Brain microvascular endothelial cell (primary cell): ENCODE measurements at regions not wholly inside any gene's neighbourhood (a gene's known extent, or its start where the extent isn't known, plus 50 kb on each side); places are given as distances from the start of the nearest gene placed in this dataset.

Source experiments
- DNase-seq: peaks from one replicate; pipeline ENCODE4 v3.0.0-alpha.2; 2020
- H3K27ac ChIP-seq: fragments of 250-450 bp; sonication (Bioruptor Pico); 2 replicates; pipeline ENCODE4 v1.5.1; 2020; ENCODE audit warnings: mild to moderate bottlenecking, moderate library complexity
- H3K27me3 ChIP-seq: fragments of 250-450 bp; sonication (Bioruptor Pico); replicated peaks from 2 replicates; pipeline ENCODE4 v1.5.1; 2020; ENCODE audit warnings: mild to moderate bottlenecking
- H3K36me3 ChIP-seq: fragments of 250-450 bp; sonication (Bioruptor Pico); replicated peaks from 2 replicates; pipeline ENCODE4 v1.5.1; 2020; ENCODE audit warnings: mild to moderate bottlenecking
- H3K4me3 ChIP-seq: 2 replicates; pipeline ENCODE4 v1.5.1; 2011; ENCODE audit warnings: low read depth, mild to moderate bottlenecking, control low read depth, low read length, moderate library complexity
- in situ Hi-C: cut with HindIII; loops from 2 replicates; pipeline ENCODE4 v1.10.0; 2017; ENCODE audit warnings: low sequenced_read_pairs, low pct_ligation_motif_present
- TF ChIP-seq, protein P1 (sequence below): IDR thresholded peaks from 2 replicates; pipeline ENCODE4 v1.5.1; 2011; ENCODE audit warnings: low read depth, mild to moderate bottlenecking, moderate library complexity, low read length, control low read depth, inconsistent platforms; ENCODE audit errors: missing control alignments

GRCh38 chr6:8731874-8732273, 296.5 kb upstream of the SLC35B3 start:
- Histone ChIP-seq H3K27ac (no peak overlapping the region), H3K4me3 (no peak overlapping the region), H3K36me3 (no peaks in the 10 kb centered on the region), H3K27me3 (no peaks in the 10 kb centered on the region)
- DNase-seq = no peak
- in situ Hi-C loops = no loop called here
- TF ChIP-seq, protein P1, sequence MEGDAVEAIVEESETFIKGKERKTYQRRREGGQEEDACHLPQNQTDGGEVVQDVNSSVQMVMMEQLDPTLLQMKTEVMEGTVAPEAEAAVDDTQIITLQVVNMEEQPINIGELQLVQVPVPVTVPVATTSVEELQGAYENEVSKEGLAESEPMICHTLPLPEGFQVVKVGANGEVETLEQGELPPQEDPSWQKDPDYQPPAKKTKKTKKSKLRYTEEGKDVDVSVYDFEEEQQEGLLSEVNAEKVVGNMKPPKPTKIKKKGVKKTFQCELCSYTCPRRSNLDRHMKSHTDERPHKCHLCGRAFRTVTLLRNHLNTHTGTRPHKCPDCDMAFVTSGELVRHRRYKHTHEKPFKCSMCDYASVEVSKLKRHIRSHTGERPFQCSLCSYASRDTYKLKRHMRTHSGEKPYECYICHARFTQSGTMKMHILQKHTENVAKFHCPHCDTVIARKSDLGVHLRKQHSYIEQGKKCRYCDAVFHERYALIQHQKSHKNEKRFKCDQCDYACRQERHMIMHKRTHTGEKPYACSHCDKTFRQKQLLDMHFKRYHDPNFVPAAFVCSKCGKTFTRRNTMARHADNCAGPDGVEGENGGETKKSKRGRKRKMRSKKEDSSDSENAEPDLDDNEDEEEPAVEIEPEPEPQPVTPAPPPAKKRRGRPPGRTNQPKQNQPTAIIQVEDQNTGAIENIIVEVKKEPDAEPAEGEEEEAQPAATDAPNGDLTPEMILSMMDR = no peak

DNA sequence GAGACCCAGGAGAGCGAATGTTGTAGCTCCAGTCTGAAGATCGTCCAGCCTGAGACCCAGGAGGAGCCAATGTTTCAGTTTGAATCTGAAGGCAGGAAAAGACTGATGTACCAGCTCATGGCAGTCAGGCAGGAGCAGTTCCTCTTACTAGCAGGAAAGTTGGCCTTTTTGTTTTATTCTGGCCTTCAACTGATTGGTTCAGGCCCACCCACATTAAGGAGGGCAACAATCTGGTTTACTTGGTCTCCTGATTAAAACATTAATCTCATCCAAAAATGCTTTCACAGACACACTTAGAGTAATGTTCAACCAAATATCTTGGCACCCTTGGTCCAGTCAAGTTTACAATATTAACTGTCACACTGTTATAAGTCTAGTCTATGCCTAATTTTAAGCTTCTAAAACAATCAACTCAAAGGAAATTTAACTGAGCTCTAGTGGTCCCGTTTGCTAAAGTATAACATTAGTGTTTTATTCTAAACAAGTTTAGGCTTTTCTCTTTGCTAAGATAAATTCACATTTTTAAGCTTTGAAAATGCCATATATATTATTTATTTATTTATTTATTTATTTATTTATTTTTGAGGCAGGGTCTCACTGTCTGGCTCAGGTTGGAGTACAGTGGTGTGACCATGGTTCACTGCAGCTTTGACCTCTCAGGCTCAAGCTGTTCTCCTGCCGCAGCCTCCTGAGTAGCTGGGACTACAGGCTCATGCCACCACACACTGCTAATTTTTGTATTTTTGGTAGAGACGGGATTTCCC, 275.5 kb upstream of the SLC35B3 start:
- no peaks in the 10 kb centered on the region for H3K36me3 ChIP-seq
- in situ Hi-C loops = no loop called here
- H3K27ac ChIP-seq = no peak overlapping the region
- no peak overlapping the region for H3K4me3 ChIP-seq
- TF ChIP-seq, protein P1 = no peak
- DNase-seq = no peak
- no peaks in the 10 kb centered on the region for H3K27me3 ChIP-seq

DNA sequence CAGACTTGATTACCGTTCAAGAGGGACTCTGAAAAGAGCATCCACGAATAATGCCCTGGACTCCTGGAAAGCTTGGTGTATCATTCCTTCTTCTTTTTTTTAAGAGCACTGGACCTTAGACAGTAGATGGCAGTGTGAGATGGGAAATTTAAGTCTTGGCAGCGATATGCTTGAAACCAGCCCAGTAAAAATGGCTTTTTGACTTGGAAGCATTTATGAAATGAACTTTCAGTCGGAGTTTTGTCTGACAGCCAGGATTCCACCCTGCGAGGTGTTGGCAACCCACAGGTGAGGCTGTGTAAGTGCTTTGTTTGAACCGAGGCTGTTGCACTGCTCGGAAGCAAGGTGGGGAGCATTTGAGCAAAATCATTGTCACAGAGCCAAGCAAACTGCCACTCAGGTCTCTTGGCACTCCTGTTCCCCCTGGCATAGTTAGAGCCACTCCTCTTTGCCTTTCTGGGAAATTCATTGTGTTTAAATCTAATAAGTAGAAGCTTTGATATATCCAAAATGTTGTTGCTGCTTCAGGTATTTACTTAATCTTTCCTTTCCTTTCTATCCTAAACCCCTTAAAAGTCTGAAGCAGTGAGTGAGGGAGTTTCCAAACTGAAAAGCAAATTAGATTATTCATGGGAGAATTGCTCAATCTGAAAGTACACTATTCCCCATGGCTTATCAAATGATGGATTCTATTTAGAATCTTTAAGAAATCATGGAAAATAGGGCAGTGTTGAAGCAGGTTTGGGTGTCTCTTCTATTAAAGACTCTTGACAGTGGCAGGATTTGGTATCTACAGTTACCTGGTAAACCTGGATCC, 272.8 kb upstream of the SLC35B3 start:
- no peak for DNase-seq
- in situ Hi-C loops = no loop called here
- Histone ChIP-seq H3K4me3 (no peak overlapping the region), H3K27me3 (no peaks in the 10 kb centered on the region), H3K27ac (no peak overlapping the region), H3K36me3 (no peaks in the 10 kb centered on the region)
- TF ChIP-seq, protein P1 = peak; percentile 35

- Histone ChIP-seq H3K27me3 (no peaks in the 10 kb centered on the region), H3K27ac (no peak overlapping the region), H3K4me3 (no peak overlapping the region), H3K36me3 (no peaks in the 10 kb centered on the region)
- in situ Hi-C loops = no loop called here
- no peak for DNase-seq
- TF ChIP-seq, protein P1 = no peak
These were observed 272.0 kb upstream of the SLC35B3 start for GRCh38 chr6:8707369-8707768.

GRCh38 chr6:8705435-8706020, 270.2 kb upstream of the SLC35B3 start:
- H3K27me3 ChIP-seq = no peaks in the 10 kb centered on the region
- in situ Hi-C loops = no loop called here

More at GRCh38 chr6:8705435-8706020, 270.2 kb upstream of the SLC35B3 start:
- TF ChIP-seq, protein P1 = no peak
- no peak overlapping the region for H3K27ac ChIP-seq
- no peak for DNase-seq
- no peaks in the 10 kb centered on the region for H3K36me3 ChIP-seq
- H3K4me3 ChIP-seq = no peak overlapping the region
